ENCODE measurements at regions not wholly inside any gene's neighbourhood (a gene's known extent, or its start where the extent isn't known, plus 50 kb on each side); places are given as distances from the start of the nearest gene placed in this dataset.

GRCh38 chr18:47615043-47615442 lies 315.4 kb downstream of the SMAD2 start:
- no peak for TF ChIP-seq MYC (IDR thresholded peaks at IDR 0.05; ENCODE audit: low read depth, low read length)
- TF ChIP-seq POLR2A (IDR thresholded peaks at IDR 0.05; ENCODE audit: extremely low read depth, insufficient read length) = no peak
- no peak for TF ChIP-seq MAX (IDR thresholded peaks at IDR 0.05; ENCODE audit: low read depth, low read length)
- TF ChIP-seq CTCF (IDR thresholded peaks at IDR 0.05; ENCODE audit: low read depth, low read length) = no peak

GRCh38 chr18:47613929-47614328 lies 316.5 kb downstream of the SMAD2 start:
- no peak overlapping the region for H3K4me3 ChIP-seq (ENCODE audit: low read depth, low read length)
- no peak for DNase-seq (ENCODE audit: low read depth)
- TF ChIP-seq MYC (IDR thresholded peaks at IDR 0.05; ENCODE audit: low read depth, low read length) (no peak), MAX (IDR thresholded peaks at IDR 0.05; ENCODE audit: low read depth, low read length) (no peak), CTCF (IDR thresholded peaks at IDR 0.05; ENCODE audit: low read depth, low read length) (no peak), POLR2A (IDR thresholded peaks at IDR 0.05; ENCODE audit: extremely low read depth, insufficient read length) (no peak)

More at GRCh38 chr18:47615043-47615442, 315.4 kb downstream of the SMAD2 start:
- DNase-seq (ENCODE audit: low read depth) = no peak
- H3K4me3 ChIP-seq (ENCODE audit: low read depth, low read length) = no peak overlapping the region

- DNase-seq (ENCODE audit: low read depth) = no peak
- H3K4me3 ChIP-seq (ENCODE audit: low read depth, low read length) = no peak overlapping the region
- TF ChIP-seq MAX (IDR thresholded peaks at IDR 0.05; ENCODE audit: low read depth, low read length) = no peak
- no peak for TF ChIP-seq POLR2A (IDR thresholded peaks at IDR 0.05; ENCODE audit: extremely low read depth, insufficient read length)
- TF ChIP-seq MYC (IDR thresholded peaks at IDR 0.05; ENCODE audit: low read depth, low read length) = no peak
- no peak for TF ChIP-seq CTCF (IDR thresholded peaks at IDR 0.05; ENCODE audit: low read depth, low read length)
Measured at GRCh38 chr18:47611649-47612048, 318.8 kb downstream of the SMAD2 start.

- no peak overlapping the region for H3K4me3 ChIP-seq (ENCODE audit: low read depth, low read length)
- TF ChIP-seq POLR2A (IDR thresholded peaks at IDR 0.05; ENCODE audit: extremely low read depth, insufficient read length) (no peak), MAX (IDR thresholded peaks at IDR 0.05; ENCODE audit: low read depth, low read length) (no peak), MYC (IDR thresholded peaks at IDR 0.05; ENCODE audit: low read depth, low read length) (no peak), CTCF (IDR thresholded peaks at IDR 0.05; ENCODE audit: low read depth, low read length) (no peak)
- no peak for DNase-seq (ENCODE audit: low read depth)
Measured at GRCh38 chr18:47606526-47606925, 323.9 kb downstream of the SMAD2 start.

- TF ChIP-seq CTCF (IDR thresholded peaks at IDR 0.05; ENCODE audit: low read depth, low read length) (no peak), MAX (IDR thresholded peaks at IDR 0.05; ENCODE audit: low read depth, low read length) (no peak), MYC (IDR thresholded peaks at IDR 0.05; ENCODE audit: low read depth, low read length) (no peak), POLR2A (IDR thresholded peaks at IDR 0.05; ENCODE audit: extremely low read depth, insufficient read length) (no peak)
- DNase-seq (ENCODE audit: low read depth) = no peak
- H3K4me3 ChIP-seq (ENCODE audit: low read depth, low read length) = no peak overlapping the region
Measured at GRCh38 chr18:47605093-47605492, 325.4 kb downstream of the SMAD2 start.

GRCh38 chr18:47604021-47604420 lies 326.4 kb downstream of the SMAD2 start:
- H3K4me3 ChIP-seq (ENCODE audit: low read depth, low read length) = no peak overlapping the region
- no peak for DNase-seq (ENCODE audit: low read depth)

More at GRCh38 chr18:47604021-47604420, 326.4 kb downstream of the SMAD2 start:
- no peak for TF ChIP-seq POLR2A (IDR thresholded peaks at IDR 0.05; ENCODE audit: extremely low read depth, insufficient read length)
- no peak for TF ChIP-seq MAX (IDR thresholded peaks at IDR 0.05; ENCODE audit: low read depth, low read length)
- TF ChIP-seq CTCF (IDR thresholded peaks at IDR 0.05; ENCODE audit: low read depth, low read length) = no peak
- TF ChIP-seq MYC (IDR thresholded peaks at IDR 0.05; ENCODE audit: low read depth, low read length) = no peak
